ENCODE measurements at regions not wholly inside any gene's neighbourhood (a gene's known extent, or its start where the extent isn't known, plus 50 kb on each side); places are given as distances from the start of the nearest gene placed in this dataset.

GRCh38 chr14:53444677-53445312, 291.7 kb upstream of the DDHD1 start:
- Histone ChIP-seq H4K91ac (replicated peaks; ENCODE audit: insufficient read length, low read length) (no peak overlapping the region), H3K9me3 (ENCODE audit: insufficient read depth in 2 of 2, low read depth in 1 of 2, low read length in 1 of 2) (no peaks in the 10 kb centered on the region), H3K56ac (replicated peaks; ENCODE audit: insufficient read length, low read depth, low read length) (no peak overlapping the region), H2AFZ (ENCODE audit: low read length) (no peak overlapping the region), H2BK15ac (ENCODE audit: low read length) (no peak overlapping the region), H3K79me2 (ENCODE audit: control insufficient read depth in 1 of 2, insufficient read depth in 2 of 2, low read length in 2 of 2) (no peaks in the 10 kb centered on the region), H3K14ac (ENCODE audit: insufficient read length) (no peak overlapping the region), H3K9ac (replicated peaks in 1 of 4; ENCODE audit: extremely low read depth in 1 of 4, low read depth in 3 of 4, low read length in 3 of 4) (peak overlapping the region in 1 of 4 experiments; percentile 34; a peak in 1 of 7 replicates), H3K18ac (ENCODE audit: extremely low read depth, low read length) (no peak overlapping the region), H4K8ac (ENCODE audit: extremely low read depth, insufficient read depth, low read length) (no peak overlapping the region), H3K4ac (replicated peaks; ENCODE audit: insufficient read length, low read depth, low read length) (no peak overlapping the region), H2AK5ac (ENCODE audit: low read depth, low read length) (no peak overlapping the region), H3K27me3 (replicated peaks in 1 of 4; ENCODE audit: control insufficient read depth in 3 of 4, extremely low read depth in 1 of 4, insufficient read depth in 3 of 4, low read length in 3 of 4) (no peaks in the 10 kb centered on the region), H3K23me2 (ENCODE audit: low read depth, low read length) (0 out of 2 replicates have a peak, but pooled peaks cover under 1% of the 10 kb centered on the region), H4K20me1 (replicated peaks in 1 of 2; ENCODE audit: control insufficient read depth in 1 of 2, insufficient read depth in 2 of 2, low read length in 2 of 2) (no peaks in the 10 kb centered on the region), H2BK20ac (ENCODE audit: low read length) (no peak overlapping the region), H3K36me3 (ENCODE audit: control insufficient read depth in 2 of 4, insufficient read depth in 4 of 4, low read length in 3 of 4) (no peaks in the 10 kb centered on the region), H2BK5ac (ENCODE audit: low read depth, low read length) (no peak overlapping the region), H3K27ac (ENCODE audit: low read depth, low read length) (no peak overlapping the region), H2BK120ac (replicated peaks; ENCODE audit: low read depth, low read length) (no peak overlapping the region), H3K4me3 (ENCODE audit: extremely low read depth in 1 of 4, insufficient read depth in 2 of 4, low read depth in 3 of 4, low read length in 4 of 4) (no peak overlapping the region), H3K4me2 (ENCODE audit: insufficient read depth in 1 of 2, low read depth in 2 of 2, low read length in 2 of 2) (no peak overlapping the region), H3K79me1 (ENCODE audit: low read depth, low read length) (no peaks in the 10 kb centered on the region), H2BK12ac (ENCODE audit: low read depth, low read length) (no peak overlapping the region), H4K5ac (ENCODE audit: insufficient read length, low read depth, low read length) (no peak overlapping the region), H3K4me1 (replicated peaks in 1 of 4; ENCODE audit: control insufficient read depth in 3 of 4, insufficient read depth in 4 of 4, low read length in 3 of 4) (peaks cover 0 to 4% (median 0%) of the 10 kb centered on the region in 4 experiments; a peak in 1 of 7 replicates), H3K23ac (ENCODE audit: insufficient read length) (no peak overlapping the region)
- TF ChIP-seq SP1 (IDR thresholded peaks at IDR 0.05; ENCODE audit: low read depth, low read length) (no peak), PHF8 (conservative IDR thresholded peaks at IDR 0.05; ENCODE audit: low read depth, low read length) (no peak), TCF12 (IDR thresholded peaks at IDR 0.05; ENCODE audit: low read depth, low read length) (no peak), CEBPB (IDR thresholded peaks at IDR 0.05; ENCODE audit: low read depth, low read length) (no peak), KDM4A (IDR thresholded peaks at IDR 0.05; ENCODE audit: low read depth, low read length, severe bottlenecking) (no peak), TEAD4 (IDR thresholded peaks at IDR 0.05; ENCODE audit: low read depth, low read length) (no peak), JUN (IDR thresholded peaks at IDR 0.05; ENCODE audit: low read depth, low read length) (no peak)
- ChIA-PET POLR2A (ENCODE audit: partially characterized antibody) (no interaction called here), CTCF (ENCODE audit: partially characterized antibody) (no interaction called here)
- FAIRE-seq (no peak), DNase-seq (ENCODE audit: low read depth in 1 of 2, low spot score in 2 of 2) (no peak)
- WGBS, 2 experiments (ENCODE audit: extremely low coverage in 1 of 2, insufficient coverage in 1 of 2, insufficient read length in 1 of 2, insufficient replicate concordance in 2 of 2, low coverage in 1 of 2, low lambda C conversion rate in 2 of 2, missing lambda C conversion rate in 1 of 2): 93% methylated on average over 5 of the region's 5 CpGs; no CpG with 5 or more reads in 1 of the 2 experiments

Measured in H1 (cell line).